ENCODE measurements at regions not wholly inside any gene's neighbourhood (a gene's known extent, or its start where the extent isn't known, plus 50 kb on each side); places are given as distances from the start of the nearest gene placed in this dataset.

GRCh38 chr6:98547151-98547550 is 287.2 kb upstream of the POU3F2 start:
- TF ChIP-seq CTCF (IDR thresholded peaks at IDR 0.05) (no peak), SMC3 (IDR thresholded peaks at IDR 0.05; ENCODE audit: low read depth, low read length) (no peak), EP300 (IDR thresholded peaks at IDR 0.05; ENCODE audit: borderline replicate concordance in 1 of 2, low read depth in 1 of 2, low read length in 1 of 2) (no peak), POLR2AphosphoS5 (IDR thresholded peaks at IDR 0.05; ENCODE audit: low read depth, low read length) (no peak), MXI1 (IDR thresholded peaks at IDR 0.05; ENCODE audit: low read depth, low read length) (no peak), PBX3 (IDR thresholded peaks at IDR 0.05) (no peak), RFX5 (IDR thresholded peaks at IDR 0.05; ENCODE audit: low read length) (no peak), CHD2 (IDR thresholded peaks at IDR 0.05; ENCODE audit: low read length, partially characterized antibody) (no peak)
